Activated T-cell treated with anti-CD3 and anti-CD28 coated beads, Interleukin-2, amount 50 U/mL, for 4 hours (primary cell): ENCODE measurements at regions not wholly inside any gene's neighbourhood (a gene's known extent, or its start where the extent isn't known, plus 50 kb on each side); places are given as distances from the start of the nearest gene placed in this dataset.
"Not testable (repeated sequence)": the region's sequence is repeated elsewhere in the genome, so short reads cannot be mapped to it uniquely, and the experiment has no call there.

Experiments
- ATAC-seq, 2 donors: fragments of 200-7000 bp; cut with Tn5 transposase; one replicate each; pipeline ENCODE4 v1.10.0; 2021
- DNase-seq: peaks from one replicate; pipeline ENCODE4 v3.0.0-alpha.2; 2020
- H3K27me3 Mint-ChIP-seq: one replicate; pipeline ENCODE4 v1.8.0; 2021; ENCODE audit warnings: low read depth, mixed read lengths
- H3K36me3 Mint-ChIP-seq: one replicate; pipeline ENCODE4 v1.8.0; 2022; ENCODE audit warnings: mixed read lengths; ENCODE audit not compliant: insufficient read depth
- H3K4me1 Mint-ChIP-seq: one replicate; pipeline ENCODE4 v1.8.0; 2021; ENCODE audit warnings: low read depth, mixed read lengths
- H3K4me3 Mint-ChIP-seq: one replicate; pipeline ENCODE4 v1.8.0; 2021; ENCODE audit warnings: mild to moderate bottlenecking, moderate library complexity, mixed read lengths
- H3K9me3 Mint-ChIP-seq: one replicate; pipeline ENCODE4 v1.8.0; 2021; ENCODE audit warnings: mixed read lengths

DNA sequence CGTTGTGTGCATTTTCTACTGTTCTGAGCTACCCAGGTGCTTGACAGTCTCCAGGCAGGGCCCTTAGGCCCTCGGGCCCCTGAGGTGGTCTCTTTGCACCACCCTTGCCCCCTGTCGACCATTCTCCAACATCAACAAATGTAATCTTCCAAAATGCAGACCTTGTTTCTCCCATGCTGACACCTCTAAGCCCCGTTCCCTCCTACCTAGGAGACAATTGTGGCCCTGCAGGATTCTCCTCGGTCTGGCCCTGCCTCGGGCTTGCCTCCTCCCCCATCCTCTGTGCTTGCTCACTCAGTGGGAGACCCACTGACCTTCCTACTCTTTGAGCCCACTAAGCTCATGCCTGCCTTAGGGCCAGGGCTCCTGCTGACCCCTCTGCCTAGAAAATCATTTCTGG, 104.2 kb upstream of the TARDBP start:
- H3K9me3 Mint-ChIP-seq, result no peaks in the 10 kb centered on the region
- no peak overlapping the region for H3K4me3 Mint-ChIP-seq
- ATAC-seq, result no peak
- peaks cover 2% of the 10 kb centered on the region for H3K27me3 Mint-ChIP-seq
- no peaks in the 10 kb centered on the region for H3K36me3 Mint-ChIP-seq
- DNase-seq, result no peak
- H3K4me1 Mint-ChIP-seq, result peaks cover 27% of the 10 kb centered on the region

DNA sequence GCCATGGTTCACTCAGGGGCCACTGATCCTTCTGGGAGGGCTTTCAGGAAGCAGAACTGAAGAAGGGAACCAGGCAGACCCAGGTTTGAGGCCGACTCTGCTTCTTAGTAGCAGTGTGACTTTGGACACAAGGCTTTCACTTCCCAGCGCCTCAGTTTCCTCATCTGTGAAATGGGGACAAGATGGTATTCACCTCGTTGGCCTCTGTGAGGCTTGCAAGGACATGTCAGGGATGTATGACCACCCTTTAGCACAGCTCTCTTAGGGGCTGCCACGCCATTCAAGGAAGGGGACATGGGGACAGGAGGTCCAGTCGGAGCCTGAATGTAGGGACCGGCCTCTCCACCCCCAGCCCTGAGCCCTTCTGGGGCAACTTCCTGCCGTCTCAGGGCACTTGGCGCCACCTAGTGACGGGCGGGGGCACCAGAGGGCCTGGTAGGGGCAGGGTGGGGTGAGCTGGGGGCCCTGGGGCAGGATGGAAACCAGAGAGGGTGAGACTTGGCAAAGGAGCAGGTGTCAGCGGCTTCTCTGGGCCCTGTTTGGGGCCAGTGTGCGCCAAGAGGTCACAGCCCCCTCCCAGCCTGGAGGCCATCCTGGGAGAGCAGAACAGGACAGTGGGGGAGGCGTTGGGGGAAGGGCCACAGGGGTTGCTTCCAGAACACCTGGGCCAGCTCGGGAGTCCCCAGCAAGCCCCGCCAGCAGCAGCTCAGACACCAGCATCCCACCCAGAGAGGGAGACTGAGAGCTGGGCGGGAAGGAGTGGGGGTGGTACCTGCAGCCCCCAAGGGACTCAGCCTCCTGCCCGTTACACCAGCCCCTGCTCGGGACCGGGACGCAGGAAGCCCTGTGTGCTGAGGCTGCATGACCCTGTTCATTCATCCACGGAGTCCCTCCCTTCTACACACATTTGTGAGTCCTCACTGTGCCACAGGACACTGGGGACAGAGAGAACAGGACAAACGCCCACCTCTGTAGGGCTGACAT, 102.5 kb upstream of the TARDBP start:
- Mint-ChIP-seq H3K36me3 (no peaks in the 10 kb centered on the region), H3K4me3 (no peak overlapping the region), H3K27me3 (peaks cover 3% of the 10 kb centered on the region), H3K4me1 (peaks cover 12% of the 10 kb centered on the region), H3K9me3 (no peaks in the 10 kb centered on the region)
- DNase-seq (peak; percentile 69), ATAC-seq (peak; percentile 83 to 88)

DNA sequence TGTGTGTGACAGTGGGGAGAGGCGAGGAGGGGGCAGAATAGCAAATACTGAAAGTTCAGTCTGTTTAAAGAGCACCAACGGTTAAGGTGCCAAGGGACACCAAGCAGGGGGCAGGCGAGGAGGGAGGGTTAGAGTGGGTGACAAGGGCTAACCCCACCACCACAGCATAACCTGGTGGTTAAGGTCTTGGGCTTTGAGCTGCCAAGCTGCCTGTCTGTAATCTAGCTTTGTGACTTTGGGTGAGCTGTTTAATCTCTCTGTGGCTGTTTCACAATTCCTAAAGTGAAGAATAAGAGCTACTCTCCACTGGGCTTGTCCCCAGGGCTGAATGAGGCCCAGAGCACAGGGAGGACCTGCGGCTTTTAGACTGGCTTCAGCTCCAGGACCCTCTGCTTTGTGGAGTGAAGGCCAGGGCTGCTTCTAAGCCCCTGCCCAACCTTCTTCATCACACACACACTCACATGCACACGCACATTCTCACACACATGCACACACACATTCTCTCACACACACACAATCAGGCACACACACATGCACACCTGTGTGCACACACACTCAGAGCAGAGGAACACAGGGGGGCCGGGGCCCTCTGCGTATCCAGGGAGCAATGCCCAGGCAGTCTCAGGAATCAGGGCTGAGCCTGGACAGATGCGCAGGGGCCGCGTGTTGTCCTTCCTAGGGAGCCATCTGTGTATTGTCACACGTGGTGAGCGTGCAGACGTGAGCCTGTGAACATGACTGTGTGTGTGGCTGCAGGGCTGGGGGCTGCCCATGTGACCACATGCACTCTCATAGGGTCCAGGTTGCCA, 101.6 kb upstream of the TARDBP start:
- peaks cover 3% of the 10 kb centered on the region for H3K27me3 Mint-ChIP-seq
- ATAC-seq (no peak), DNase-seq (no peak)
- no peak overlapping the region for H3K4me3 Mint-ChIP-seq
- H3K4me1 Mint-ChIP-seq, result peaks cover 6% of the 10 kb centered on the region
- no peaks in the 10 kb centered on the region for H3K9me3 Mint-ChIP-seq
- H3K36me3 Mint-ChIP-seq, result no peaks in the 10 kb centered on the region

DNA sequence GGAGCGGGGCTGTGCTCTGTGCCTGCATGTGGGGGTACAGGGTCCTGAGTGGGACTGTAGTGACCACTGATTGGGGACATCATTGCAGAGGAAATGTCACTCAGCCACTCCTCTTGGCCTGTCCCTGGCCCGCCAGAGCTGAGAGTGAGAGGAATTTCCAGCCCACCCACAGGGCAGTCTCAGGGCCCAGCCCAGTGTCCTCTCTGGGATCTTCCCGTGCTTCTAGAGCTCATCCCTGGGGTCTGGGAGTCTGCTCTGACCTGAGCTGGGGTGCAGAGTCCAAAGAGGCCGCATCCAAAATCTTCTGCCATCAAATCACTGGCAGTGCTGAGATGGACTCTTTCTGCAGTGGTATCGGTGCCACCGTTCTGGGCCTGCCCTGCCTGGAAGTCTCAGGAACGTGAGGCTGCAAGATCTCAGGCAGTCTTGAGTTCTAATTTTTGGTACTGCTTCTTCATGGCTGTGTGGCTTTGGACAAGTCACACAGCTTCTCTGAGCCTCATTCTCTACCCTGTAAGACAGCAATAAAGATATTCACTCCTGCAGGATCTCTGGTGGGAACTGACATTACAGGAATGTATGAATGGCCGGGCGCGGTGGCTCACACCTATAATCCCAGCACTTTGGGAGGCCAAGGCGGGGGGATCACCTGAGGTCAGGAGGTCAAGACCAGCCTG, 100.8 kb upstream of the TARDBP start:
- Mint-ChIP-seq H3K4me3 (no peak overlapping the region), H3K36me3 (no peaks in the 10 kb centered on the region), H3K27me3 (peaks cover 3% of the 10 kb centered on the region), H3K9me3 (no peaks in the 10 kb centered on the region), H3K4me1 (peaks cover 12% of the 10 kb centered on the region)
- no peak for ATAC-seq
- no peak for DNase-seq

DNA sequence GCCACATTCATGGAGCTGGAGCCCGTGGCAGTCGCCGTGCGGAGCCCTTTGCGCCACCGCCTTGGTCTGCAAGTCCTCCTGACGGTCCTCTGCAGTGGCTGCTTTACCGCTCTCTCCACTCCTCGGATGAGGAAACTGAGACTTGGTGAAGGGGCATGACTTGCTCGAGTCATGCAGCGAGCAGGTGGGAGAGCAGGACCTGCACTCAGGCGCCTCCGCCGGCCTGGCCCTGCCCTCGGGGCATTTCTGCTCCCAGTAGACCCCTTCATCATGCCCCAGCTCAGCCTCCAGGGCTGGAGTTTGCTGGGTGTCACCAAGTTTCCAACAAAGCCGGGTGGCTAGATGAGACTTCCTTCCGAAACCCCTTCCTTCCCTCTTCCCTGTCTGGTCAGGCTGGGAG, 100.0 kb upstream of the TARDBP start:
- Mint-ChIP-seq H3K4me1 (peaks cover 16% of the 10 kb centered on the region), H3K9me3 (no peaks in the 10 kb centered on the region), H3K4me3 (no peak overlapping the region), H3K27me3 (peaks cover 3% of the 10 kb centered on the region), H3K36me3 (no peaks in the 10 kb centered on the region)
- no peak for ATAC-seq
- no peak for DNase-seq

DNA sequence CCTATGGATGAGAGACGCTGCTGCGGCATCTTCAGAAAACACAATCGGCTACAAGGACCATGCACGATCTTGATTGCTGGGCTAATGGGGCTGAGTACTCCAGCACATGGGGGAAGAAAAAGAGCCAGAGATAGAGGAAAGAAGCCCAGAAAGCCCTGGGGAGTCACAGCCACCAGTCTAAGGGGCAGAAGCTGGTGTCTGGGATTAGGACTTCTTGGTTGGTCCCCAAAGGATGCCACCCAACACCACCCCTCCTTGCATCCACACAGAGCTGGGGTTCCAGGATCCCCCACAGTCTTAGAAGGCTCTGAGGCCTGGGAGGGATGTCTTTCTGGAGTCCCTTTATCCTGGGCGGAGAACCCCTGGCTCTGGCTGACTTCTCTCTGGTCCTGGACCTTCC, 98.4 kb upstream of the TARDBP start:
- Mint-ChIP-seq H3K27me3 (peaks cover 3% of the 10 kb centered on the region), H3K4me3 (no peak overlapping the region), H3K9me3 (no peaks in the 10 kb centered on the region), H3K36me3 (no peaks in the 10 kb centered on the region), H3K4me1 (peaks cover 29% of the 10 kb centered on the region)
- no peak for ATAC-seq
- DNase-seq, result no peak

DNA sequence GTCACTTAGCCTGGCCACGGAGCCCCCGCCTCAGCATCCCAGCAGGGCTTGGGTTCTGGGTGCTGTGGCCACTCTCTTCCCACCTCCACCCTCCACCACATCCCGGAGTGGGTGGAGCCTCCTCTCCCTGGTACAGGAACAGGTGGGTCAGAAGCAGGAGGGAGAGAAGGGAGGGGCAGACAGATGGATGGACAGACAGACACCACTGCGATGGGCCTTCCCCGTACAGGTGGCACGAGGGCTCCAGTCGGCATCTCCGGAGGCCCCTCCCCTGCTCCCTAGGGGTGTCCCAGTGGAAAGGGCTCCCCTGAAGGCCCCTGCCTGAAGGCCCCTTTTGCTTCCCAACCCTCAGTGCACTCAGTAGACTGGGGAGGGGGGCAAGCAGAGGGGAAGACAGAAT, 96.9 kb upstream of the TARDBP start:
- no peak for DNase-seq
- no peak for ATAC-seq
- peaks cover 29% of the 10 kb centered on the region for H3K4me1 Mint-ChIP-seq
- no peaks in the 10 kb centered on the region for H3K9me3 Mint-ChIP-seq
- H3K36me3 Mint-ChIP-seq, result no peaks in the 10 kb centered on the region
- H3K27me3 Mint-ChIP-seq, result peaks cover 5% of the 10 kb centered on the region
- no peak overlapping the region for H3K4me3 Mint-ChIP-seq

DNA sequence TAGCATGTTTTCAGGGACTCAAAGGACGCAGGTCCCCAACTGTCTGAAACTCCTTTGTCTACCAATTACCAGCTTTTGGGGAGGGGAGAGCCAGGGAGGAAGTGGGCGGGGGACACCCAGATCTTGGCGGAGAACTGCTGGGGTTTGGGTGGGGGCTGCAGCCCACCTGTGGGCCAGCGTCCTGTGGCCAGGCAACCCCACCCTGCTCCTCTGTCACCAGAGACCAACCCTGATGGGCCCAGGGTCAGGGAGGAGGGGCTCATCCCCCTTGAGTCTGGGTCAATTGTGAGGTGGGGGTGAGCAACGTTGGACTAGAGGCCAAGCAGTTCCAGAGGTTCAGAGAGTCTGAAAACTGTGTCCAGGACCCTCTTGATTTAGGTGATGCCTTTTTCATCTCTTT, 96.1 kb upstream of the TARDBP start:
- DNase-seq (no peak), ATAC-seq (no peak)
- no peaks in the 10 kb centered on the region for H3K9me3 Mint-ChIP-seq
- H3K4me1 Mint-ChIP-seq, result peaks cover 29% of the 10 kb centered on the region
- peaks cover 5% of the 10 kb centered on the region for H3K27me3 Mint-ChIP-seq
- H3K36me3 Mint-ChIP-seq, result no peaks in the 10 kb centered on the region
- H3K4me3 Mint-ChIP-seq, result no peak overlapping the region

DNA sequence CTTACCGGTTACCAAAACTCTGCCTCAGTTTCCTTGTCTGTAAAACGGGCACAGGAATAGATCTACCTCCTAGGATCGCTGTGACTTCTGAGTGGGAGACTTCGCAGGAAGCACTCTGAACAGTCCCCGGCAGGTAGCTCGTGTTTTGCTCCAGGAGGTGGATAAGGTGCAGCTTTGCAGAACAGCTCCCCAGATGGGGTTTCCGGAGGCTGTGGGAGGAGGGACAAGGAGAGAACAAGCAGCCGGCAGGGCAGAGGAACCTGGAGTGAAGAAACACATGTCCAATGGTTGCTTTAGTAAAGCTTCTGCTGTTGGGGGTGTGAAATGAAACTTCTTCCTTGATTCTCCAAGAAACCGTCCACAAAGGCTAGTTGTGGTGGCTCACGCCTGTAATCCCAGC, 95.5 kb upstream of the TARDBP start:
- Mint-ChIP-seq H3K9me3 (no peaks in the 10 kb centered on the region), H3K4me3 (no peak overlapping the region), H3K36me3 (no peaks in the 10 kb centered on the region), H3K4me1 (peaks cover 29% of the 10 kb centered on the region), H3K27me3 (peaks cover 5% of the 10 kb centered on the region)
- ATAC-seq (no peak), DNase-seq (no peak)

DNA sequence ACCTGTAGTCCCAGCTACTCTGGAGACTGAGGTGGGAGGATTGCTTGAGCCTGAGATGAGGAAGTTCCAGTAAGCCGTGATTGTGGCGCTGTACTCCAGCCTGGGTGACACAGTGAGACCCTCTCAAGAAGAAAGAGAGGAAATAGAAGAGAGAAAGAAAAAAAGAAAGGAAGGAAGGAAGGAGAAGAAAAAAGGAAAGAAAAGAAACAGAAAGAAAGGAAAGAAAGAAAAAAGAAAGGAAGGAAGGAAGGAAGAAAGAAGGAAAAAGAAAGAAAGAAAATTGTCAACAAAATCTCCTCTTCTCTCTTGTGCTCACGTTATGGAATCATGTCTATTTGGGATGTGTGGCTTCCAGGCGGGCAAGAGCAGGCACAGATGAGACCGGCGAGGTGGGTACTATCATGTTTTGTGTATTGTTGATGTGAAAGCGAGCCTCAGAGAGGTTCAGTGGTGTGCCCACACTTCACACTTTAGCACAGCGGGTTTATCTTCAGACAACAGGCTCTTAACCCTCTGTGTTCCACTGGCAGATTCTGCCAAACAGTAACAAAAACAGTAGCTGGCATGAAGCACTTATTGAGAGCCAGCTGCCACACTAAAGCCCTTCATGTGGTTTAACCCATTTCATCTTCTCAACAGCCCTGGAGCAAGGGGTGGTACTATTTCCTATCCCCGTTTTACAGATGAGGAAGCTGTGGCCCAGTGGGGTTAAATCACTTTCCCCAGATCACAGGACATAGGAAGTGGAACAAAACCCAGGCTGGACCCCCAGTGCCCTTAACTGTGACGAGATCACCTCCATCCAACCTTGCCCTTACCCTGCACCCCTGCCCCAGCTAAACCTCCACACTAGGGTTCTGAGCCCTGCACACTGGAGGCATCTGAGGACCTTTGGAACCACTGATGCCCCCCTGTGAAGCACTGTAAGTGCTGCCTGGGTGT, 94.7 kb upstream of the TARDBP start:
- Mint-ChIP-seq H3K36me3 (no peaks in the 10 kb centered on the region), H3K4me1 (peaks cover 29% of the 10 kb centered on the region), H3K27me3 (peaks cover 5% of the 10 kb centered on the region), H3K9me3 (no peaks in the 10 kb centered on the region), H3K4me3 (peak overlapping the region; percentile 65)
- peak; percentile 38 to 68 for ATAC-seq
- DNase-seq, result no peak

DNA sequence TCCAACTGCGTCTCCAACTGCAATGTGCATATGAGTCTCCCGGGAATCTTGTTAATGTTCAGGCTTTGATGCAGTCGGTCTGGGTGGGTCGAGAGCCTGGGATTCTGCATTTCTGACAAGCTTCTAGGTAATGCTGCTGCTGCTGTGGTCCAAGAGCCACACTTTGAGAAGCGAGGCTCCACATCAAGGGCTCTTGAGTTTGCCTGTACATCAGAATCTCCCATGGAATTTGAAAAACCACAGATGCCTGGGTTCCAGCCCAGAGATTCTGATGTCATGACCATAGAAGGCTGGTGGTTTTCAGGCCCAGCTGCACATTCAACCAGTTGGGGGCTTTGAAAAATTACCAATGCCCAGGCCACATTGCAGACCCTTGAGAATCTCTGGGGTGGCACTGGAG, 93.9 kb upstream of the TARDBP start:
- H3K4me1 Mint-ChIP-seq, result peaks cover 29% of the 10 kb centered on the region
- peak overlapping the region; percentile 35 for H3K4me3 Mint-ChIP-seq
- DNase-seq (no peak), ATAC-seq (no peak)
- H3K9me3 Mint-ChIP-seq, result no peaks in the 10 kb centered on the region
- H3K27me3 Mint-ChIP-seq, result peaks cover 5% of the 10 kb centered on the region
- no peaks in the 10 kb centered on the region for H3K36me3 Mint-ChIP-seq

DNA sequence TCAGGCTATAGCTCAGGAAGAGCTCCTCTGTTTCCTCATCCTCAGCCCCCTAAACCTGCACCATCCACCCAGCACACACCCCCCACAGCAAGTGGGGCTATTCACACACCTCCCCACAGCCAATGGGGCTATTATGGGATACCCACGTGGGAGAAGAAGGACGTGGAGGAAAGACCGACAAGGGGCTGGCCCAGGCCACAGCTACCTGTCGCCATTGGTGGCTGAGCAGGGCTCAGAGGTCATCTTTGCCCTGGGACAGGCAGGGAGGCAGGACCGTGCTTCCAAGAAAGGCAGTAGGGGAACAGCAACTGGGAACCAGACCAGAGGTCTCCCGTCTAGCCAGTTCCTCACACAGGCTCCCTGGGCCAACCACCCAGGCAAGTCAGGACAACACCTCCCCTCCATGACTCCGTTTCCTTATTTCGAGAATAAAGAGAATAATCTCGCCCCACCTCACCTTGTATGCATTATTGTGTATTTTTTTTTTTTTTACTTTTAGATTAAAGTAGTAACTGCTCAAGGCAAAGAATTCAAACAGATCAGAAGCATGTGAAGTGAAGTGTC, 92.3 kb upstream of the TARDBP start:
- no peak for ATAC-seq
- no peak for DNase-seq
- H3K4me1 Mint-ChIP-seq, result peaks cover 29% of the 10 kb centered on the region

DNA sequence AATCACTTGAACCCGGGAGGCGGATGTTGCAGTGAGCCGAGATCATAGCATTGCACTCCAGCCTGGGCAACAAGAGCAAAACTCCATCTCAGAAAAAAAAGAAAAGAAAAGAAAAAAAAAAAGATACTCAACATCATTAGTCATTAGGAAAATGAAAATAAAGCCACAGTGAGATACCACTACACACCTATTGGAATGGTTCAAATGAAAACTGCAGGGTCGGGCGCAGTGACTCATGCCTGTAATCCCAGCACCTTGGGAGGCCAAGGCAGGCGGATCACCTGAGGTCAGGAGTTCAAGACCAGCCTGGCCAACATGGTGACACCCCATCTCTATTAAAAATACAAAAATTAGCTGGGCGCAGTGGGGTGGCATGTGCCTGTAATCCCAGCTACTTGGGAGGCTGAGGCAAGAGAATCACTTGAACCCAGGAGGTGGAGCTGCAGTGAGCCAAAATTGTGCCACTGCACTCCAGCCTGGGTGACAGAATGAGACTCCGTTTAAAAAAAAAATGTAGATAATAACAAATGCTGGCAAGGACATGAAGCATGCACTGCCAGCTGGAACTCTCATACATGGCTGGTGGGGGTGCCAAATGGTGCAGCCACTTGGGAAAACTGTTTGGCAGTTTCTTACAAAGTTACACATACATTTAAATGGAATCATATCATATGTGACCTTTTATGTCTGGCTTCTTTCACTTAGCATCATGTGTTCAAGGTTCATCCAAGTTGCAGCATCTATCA, 90.0 kb upstream of the TARDBP start:
- ATAC-seq, result peak; percentile 48 to 58
- H3K36me3 Mint-ChIP-seq, H3K4me3 Mint-ChIP-seq, H3K27me3 Mint-ChIP-seq, DNase-seq, H3K9me3 Mint-ChIP-seq: not testable (repeated sequence)
- H3K4me1 Mint-ChIP-seq, result peaks cover 12% of the 10 kb centered on the region

More for the DNA sequence above, 92.3 kb upstream of the TARDBP start:
- Mint-ChIP-seq H3K27me3 (peaks cover 2% of the 10 kb centered on the region), H3K4me3 (no peak overlapping the region), H3K9me3 (no peaks in the 10 kb centered on the region), H3K36me3 (no peaks in the 10 kb centered on the region)
